ENCODE measurements at regions not wholly inside any gene's neighbourhood (a gene's known extent, or its start where the extent isn't known, plus 50 kb on each side); places are given as distances from the start of the nearest gene placed in this dataset.

GRCh38 chrX:43019021-43019420 is 241.1 kb upstream of the PPP1R2C start:
- DNase-seq, result no peak

- DNase-seq, result no peak
These were observed 247.9 kb upstream of the PPP1R2C start for GRCh38 chrX:43025806-43026315.

GRCh38 chrX:43064096-43064495 is 286.1 kb upstream of the PPP1R2C start:
- DNase-seq, result no peak

GRCh38 chrX:43065978-43066377 is 288.0 kb upstream of the PPP1R2C start:
- no peak for DNase-seq

- no peak for DNase-seq
These were observed 290.7 kb upstream of the PPP1R2C start for GRCh38 chrX:43068639-43069038.

- DNase-seq, result no peak
These were observed 305.1 kb upstream of the PPP1R2C start for GRCh38 chrX:43083016-43083415.

GRCh38 chrX:43087830-43088229 is 309.9 kb upstream of the PPP1R2C start:
- DNase-seq, result no peak

- DNase-seq, result no peak
These were observed 318.9 kb upstream of the PPP1R2C start for GRCh38 chrX:43096830-43097229.

GRCh38 chrX:43106009-43106408 is 328.0 kb upstream of the PPP1R2C start:
- no peak for DNase-seq

GRCh38 chrX:43108828-43109227 is 330.9 kb upstream of the PPP1R2C start:
- no peak for DNase-seq

GRCh38 chrX:43121637-43122036 is 343.7 kb upstream of the PPP1R2C start:
- no peak for DNase-seq

- DNase-seq, result no peak
These were observed 361.7 kb upstream of the PPP1R2C start for GRCh38 chrX:43139645-43140044.

- no peak for DNase-seq
These were observed 362.6 kb upstream of the PPP1R2C start for GRCh38 chrX:43140582-43140981.

- DNase-seq, result no peak
These were observed 363.9 kb upstream of the PPP1R2C start for GRCh38 chrX:43141885-43142284.

- no peak for DNase-seq
These were observed 370.3 kb upstream of the PPP1R2C start for GRCh38 chrX:43148305-43148704.

GRCh38 chrX:43165343-43165920 is 387.5 kb upstream of the PPP1R2C start:
- no peak for DNase-seq

- DNase-seq, result no peak
These were observed 388.9 kb upstream of the PPP1R2C start for GRCh38 chrX:43166874-43167273.

GRCh38 chrX:43175434-43175833 is 397.5 kb upstream of the PPP1R2C start:
- DNase-seq, result no peak

- no peak for DNase-seq
These were observed 398.7 kb upstream of the PPP1R2C start for GRCh38 chrX:43176686-43177085.

- DNase-seq, result no peak
These were observed 410.3 kb upstream of the PPP1R2C start for GRCh38 chrX:43188296-43188695.

GRCh38 chrX:43211570-43211969 is 433.6 kb upstream of the PPP1R2C start:
- DNase-seq, result no peak

GRCh38 chrX:43218198-43218597 is 437.9 kb upstream of the MAOA start:
- no peak for DNase-seq

GRCh38 chrX:43224496-43224895 is 431.6 kb upstream of the MAOA start:
- DNase-seq, result no peak

GRCh38 chrX:43225626-43226328 is 430.3 kb upstream of the MAOA start:
- no peak for DNase-seq

- no peak for DNase-seq
These were observed 417.6 kb upstream of the MAOA start for GRCh38 chrX:43238461-43238945.

Data from activated CD8-positive, alpha-beta memory T cell treated with anti-CD3 and anti-CD28 coated beads, Interleukin-2, amount 50 U/mL, for 4 hours (primary cell).